GM12864 (cell line): ENCODE measurements at regions not wholly inside any gene's neighbourhood (a gene's known extent, or its start where the extent isn't known, plus 50 kb on each side); places are given as distances from the start of the nearest gene placed in this dataset.
"Not testable (repeated sequence)": the region's sequence is repeated elsewhere in the genome, so short reads cannot be mapped to it uniquely, and the experiment has no call there.

ENCODE experiments used
- DNase-seq: peaks from one replicate; pipeline ENCODE4 v3.0.0-alpha.2; 2011; ENCODE audit warnings: low read depth
- H3K4me3 ChIP-seq: 2 replicates; pipeline ENCODE4 v1.5.1; 2011; ENCODE audit warnings: mild to moderate bottlenecking, low read depth, low read length, control low read depth
- TF ChIP-seq, protein P1 (sequence below): IDR thresholded peaks from 2 replicates; pipeline ENCODE4 v1.5.1; 2011; ENCODE audit warnings: low read depth, mild to moderate bottlenecking, moderate library complexity, low read length, control low read depth, inconsistent platforms; ENCODE audit errors: missing control alignments

- DNase-seq, result no peak
- H3K4me3 ChIP-seq, result no peak overlapping the region
- TF ChIP-seq, protein P1, sequence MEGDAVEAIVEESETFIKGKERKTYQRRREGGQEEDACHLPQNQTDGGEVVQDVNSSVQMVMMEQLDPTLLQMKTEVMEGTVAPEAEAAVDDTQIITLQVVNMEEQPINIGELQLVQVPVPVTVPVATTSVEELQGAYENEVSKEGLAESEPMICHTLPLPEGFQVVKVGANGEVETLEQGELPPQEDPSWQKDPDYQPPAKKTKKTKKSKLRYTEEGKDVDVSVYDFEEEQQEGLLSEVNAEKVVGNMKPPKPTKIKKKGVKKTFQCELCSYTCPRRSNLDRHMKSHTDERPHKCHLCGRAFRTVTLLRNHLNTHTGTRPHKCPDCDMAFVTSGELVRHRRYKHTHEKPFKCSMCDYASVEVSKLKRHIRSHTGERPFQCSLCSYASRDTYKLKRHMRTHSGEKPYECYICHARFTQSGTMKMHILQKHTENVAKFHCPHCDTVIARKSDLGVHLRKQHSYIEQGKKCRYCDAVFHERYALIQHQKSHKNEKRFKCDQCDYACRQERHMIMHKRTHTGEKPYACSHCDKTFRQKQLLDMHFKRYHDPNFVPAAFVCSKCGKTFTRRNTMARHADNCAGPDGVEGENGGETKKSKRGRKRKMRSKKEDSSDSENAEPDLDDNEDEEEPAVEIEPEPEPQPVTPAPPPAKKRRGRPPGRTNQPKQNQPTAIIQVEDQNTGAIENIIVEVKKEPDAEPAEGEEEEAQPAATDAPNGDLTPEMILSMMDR, result no peak
These were observed 299.8 kb upstream of the NOX3 start for GRCh38 chr6:155755452-155755851.

DNA sequence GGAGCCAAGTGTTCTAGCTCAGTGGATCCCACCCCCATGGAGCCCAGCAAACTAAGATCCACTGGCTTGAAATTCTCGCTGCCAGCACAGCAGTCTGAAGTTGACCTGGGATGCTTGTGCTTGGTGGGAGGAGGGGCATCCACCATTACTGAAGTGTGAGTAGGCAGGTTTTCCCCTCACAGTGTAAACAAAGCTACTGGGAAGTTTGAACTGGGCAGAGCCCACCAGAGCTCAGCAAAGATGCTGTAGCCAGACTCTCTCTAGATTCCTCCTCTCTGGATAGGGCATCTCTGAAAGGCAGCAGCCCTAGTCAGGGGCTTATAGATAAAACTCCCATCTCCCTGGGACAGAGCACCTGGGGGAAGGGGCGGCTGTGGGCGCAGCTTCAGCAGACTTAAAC, 293.1 kb upstream of the NOX3 start:
- not testable (repeated sequence) for DNase-seq

GRCh38 chr6:155747491-155747890, 291.9 kb upstream of the NOX3 start:
- TF ChIP-seq, protein P1, result no peak
- DNase-seq, result no peak
- no peak overlapping the region for H3K4me3 ChIP-seq

More for the DNA sequence above, 293.1 kb upstream of the NOX3 start:
- H3K4me3 ChIP-seq, result not testable (repeated sequence)

GRCh38 chr6:155740781-155741399, 285.3 kb upstream of the NOX3 start:
- TF ChIP-seq, protein P1, result no peak
- DNase-seq, result no peak

DNA sequence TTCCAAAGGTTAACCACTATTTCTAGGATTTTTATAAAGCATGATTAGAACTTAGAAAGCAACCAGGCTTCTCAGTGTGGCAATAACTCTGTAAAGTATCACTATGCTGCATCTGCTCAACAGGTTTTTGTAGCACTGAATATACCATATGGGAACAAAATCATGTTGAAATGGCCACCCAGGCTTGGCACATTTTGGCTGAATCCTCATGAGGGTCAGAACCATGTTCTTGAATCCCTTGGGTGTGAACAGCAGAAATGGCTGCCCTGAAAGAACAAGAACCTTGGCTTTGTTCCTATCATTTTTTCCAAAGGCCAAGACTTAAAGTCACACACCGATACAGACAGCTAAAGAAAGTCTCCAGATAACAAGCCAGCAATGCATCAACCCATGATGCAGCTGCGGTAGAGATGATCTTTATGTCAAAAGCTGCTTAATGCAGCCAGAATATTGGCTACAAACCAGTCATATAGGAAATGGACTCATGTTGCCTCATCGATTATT, 283.0 kb upstream of the NOX3 start:
- no peak for DNase-seq
- H3K4me3 ChIP-seq, result no peak overlapping the region

More at GRCh38 chr6:155740781-155741399, 285.3 kb upstream of the NOX3 start:
- H3K4me3 ChIP-seq, result no peak overlapping the region

GRCh38 chr6:155717374-155717773, 261.7 kb upstream of the NOX3 start:
- TF ChIP-seq, protein P1, result no peak
- DNase-seq, result no peak
- no peak overlapping the region for H3K4me3 ChIP-seq

More for the DNA sequence above, 283.0 kb upstream of the NOX3 start:
- TF ChIP-seq, protein P1, result no peak

- TF ChIP-seq, protein P1, result no peak
- DNase-seq, result no peak
- H3K4me3 ChIP-seq, result no peak overlapping the region
These were observed 255.1 kb upstream of the NOX3 start for GRCh38 chr6:155710704-155711103.
